IMR-90 (cell line): ENCODE measurements at regions not wholly inside any gene's neighbourhood (a gene's known extent, or its start where the extent isn't known, plus 50 kb on each side); places are given as distances from the start of the nearest gene placed in this dataset.

ENCODE experiments used
- ATAC-seq: fragments of 200-7000 bp; cut with Tn5 transposase; 2 replicates; pipeline ENCODE4 v1.9.1; 2020; ENCODE audit warnings: low read depth, mild to moderate bottlenecking, moderate library complexity
- BruUV-seq: library from RNA; stranded (reverse); fragments of 400-500 nt; replicated peaks from 2 replicates; lab custom pipeline; 2021; lab: Mats Ljungman, UMichigan
- CTCF ChIA-PET: fragments of 300-600 bp; formaldehyde crosslinking; extraction: SDS; loops from one replicate; lab custom pipeline; 2021; ENCODE audit warnings: antibody characterized with exemption; lab: Yijun Ruan, JAX
- POLR2A ChIA-PET: fragments of 300-600 bp; sonication (Branson Sonifier 250); formaldehyde crosslinking; loops from one replicate; lab custom pipeline; 2022; ENCODE audit warnings: antibody characterized with exemption; ENCODE audit not compliant: unreplicated experiment; lab: Charles Lee
- DNase-seq: peaks from one replicate; pipeline ENCODE4 v3.0.0; 2013
- H2AFZ ChIP-seq: replicated peaks from 2 replicates; pipeline ENCODE3; 2013; ENCODE audit warnings: low read length, mild to moderate bottlenecking; ENCODE audit not compliant: poor library complexity
- H2AK5ac ChIP-seq: 2 replicates; pipeline ENCODE4 v1.6.1; 2013; ENCODE audit warnings: low read depth, low read length, inconsistent platforms
- H2AK9ac ChIP-seq: replicated peaks from 2 replicates; pipeline ENCODE3; 2013; ENCODE audit warnings: mild to moderate bottlenecking, low read depth, low read length, moderate library complexity; ENCODE audit not compliant: poor library complexity
- H2BK120ac ChIP-seq: 2 replicates; pipeline ENCODE4 v1.6.1; 2013; ENCODE audit warnings: low read depth, low read length, inconsistent platforms
- H2BK15ac ChIP-seq: 3 replicates; pipeline ENCODE4 v1.6.1; 2013; ENCODE audit warnings: low read depth, low read length, inconsistent platforms
- H2BK20ac ChIP-seq: 2 replicates; pipeline ENCODE4 v1.6.1; 2013; ENCODE audit warnings: low read depth, mild to moderate bottlenecking, inconsistent platforms, low read length, moderate library complexity
- H2BK5ac ChIP-seq: 2 replicates; pipeline ENCODE4 v1.6.1; 2013; ENCODE audit warnings: mild to moderate bottlenecking, low read depth, low read length, inconsistent platforms; ENCODE audit not compliant: poor library complexity, severe bottlenecking
- H3K14ac ChIP-seq: replicated peaks from 2 replicates; pipeline ENCODE4 v1.6.1; 2013; ENCODE audit warnings: low read depth, low read length, inconsistent platforms
- H3K18ac ChIP-seq: 2 replicates; pipeline ENCODE4 v1.6.1; 2013; ENCODE audit warnings: low read depth, low read length, control low read depth
- H3K23ac ChIP-seq: 2 replicates; pipeline ENCODE4 v1.6.1; 2013; ENCODE audit warnings: low read depth, low read length, inconsistent platforms
- H3K27ac ChIP-seq: 2 replicates; pipeline ENCODE4 v1.5.1; 2013; ENCODE audit warnings: mild to moderate bottlenecking, control low read depth, low read length; ENCODE audit not compliant: insufficient read depth
- H3K27me3 ChIP-seq: 2 replicates; pipeline ENCODE4 v1.6.1; 2013; ENCODE audit warnings: low read length; ENCODE audit not compliant: control insufficient read depth, insufficient read depth
- H3K36me3 ChIP-seq: 2 replicates; pipeline ENCODE4 v1.6.1; 2013; ENCODE audit warnings: low read length, mixed read lengths; ENCODE audit not compliant: control insufficient read depth, insufficient read depth
- H3K4ac ChIP-seq: 2 replicates; pipeline ENCODE4 v1.6.1; 2013; ENCODE audit warnings: low read depth, low read length, inconsistent platforms
- H3K4me1 ChIP-seq: 2 replicates; pipeline ENCODE4 v1.6.1; 2013; ENCODE audit warnings: low read length, mixed read lengths; ENCODE audit not compliant: control insufficient read depth, insufficient read depth
- H3K4me2 ChIP-seq: 2 replicates; pipeline ENCODE4 v1.6.1; 2013; ENCODE audit warnings: low read depth, mild to moderate bottlenecking, control low read depth, low read length, moderate library complexity
- H3K4me3 ChIP-seq: 2 replicates; pipeline ENCODE4 v1.5.1; 2013; ENCODE audit warnings: low read depth, mild to moderate bottlenecking, control low read depth, low read length, moderate library complexity; ENCODE audit not compliant: insufficient read depth
- H3K56ac ChIP-seq: 2 replicates; pipeline ENCODE4 v1.6.1; 2013; ENCODE audit warnings: low read length, inconsistent platforms; ENCODE audit not compliant: insufficient read depth; ENCODE audit errors: extremely low read depth
- H3K79me1 ChIP-seq, 2 experiments: 2 replicates each; pipeline ENCODE4 v1.6.1; 2013; ENCODE audit warnings: low read length in 2 of 2, inconsistent platforms in 1 of 2, low read depth in 1 of 2
- H3K9ac ChIP-seq: 2 replicates; pipeline ENCODE4 v1.6.1; 2013; ENCODE audit warnings: low read depth, low read length, control low read depth
- H3K9me1 ChIP-seq: 2 replicates; pipeline ENCODE4 v1.6.1; 2013; ENCODE audit warnings: low read length, inconsistent platforms; ENCODE audit not compliant: insufficient read depth
- H3K9me3 ChIP-seq: 2 replicates; pipeline ENCODE4 v1.6.1; 2013; ENCODE audit warnings: low read length; ENCODE audit not compliant: control insufficient read depth, insufficient read depth
- H4K20me1 ChIP-seq: 2 replicates; pipeline ENCODE4 v1.6.1; 2013; ENCODE audit warnings: low read length, inconsistent platforms; ENCODE audit not compliant: insufficient read depth
- H4K5ac ChIP-seq: 2 replicates; pipeline ENCODE4 v1.6.1; 2013; ENCODE audit warnings: mild to moderate bottlenecking, low read depth, low read length, control low read depth
- H4K8ac ChIP-seq, 2 experiments: 2 replicates each; pipeline ENCODE4 v1.6.1; 2013; ENCODE audit warnings: low read depth in 2 of 2, low read length in 2 of 2, control low read depth in 1 of 2, inconsistent platforms in 1 of 2
- H4K91ac ChIP-seq: 2 replicates; pipeline ENCODE4 v1.6.1; 2013; ENCODE audit warnings: low read depth, low read length, inconsistent platforms; ENCODE audit not compliant: insufficient read depth
- BHLHE40 ChIP-seq: fragments of 150-350 bp; IDR thresholded peaks from 2 replicates; pipeline ENCODE4 v1.6.1; 2016; ENCODE audit warnings: mild to moderate bottlenecking, low read depth, low read length
- CEBPB ChIP-seq: IDR thresholded peaks from 2 replicates; pipeline ENCODE4 v1.6.1; 2012; ENCODE audit warnings: low read depth, low read length, improper control_type of control experiment
- CHD1 ChIP-seq: IDR thresholded peaks from 2 replicates; pipeline ENCODE4 v1.6.1; 2012; ENCODE audit warnings: low read depth, low read length, improper control_type of control experiment
- CTCF ChIP-seq: conservative IDR thresholded peaks from 2 replicates; pipeline ENCODE4 v1.5.1; 2012; ENCODE audit warnings: mild to moderate bottlenecking, low read depth, low read length, improper control_type of control experiment
- ELK1 ChIP-seq: fragments of 150-350 bp; IDR thresholded peaks from 2 replicates; pipeline ENCODE4 v1.6.1; 2016; ENCODE audit warnings: low read depth, mild to moderate bottlenecking, low read length, moderate library complexity, borderline replicate concordance
- FOS ChIP-seq: fragments of 150-350 bp; IDR thresholded peaks from 2 replicates; pipeline ENCODE4 v1.6.1; 2016; ENCODE audit warnings: low read depth, low read length
- MAFK ChIP-seq: IDR thresholded peaks from 2 replicates; pipeline ENCODE4 v1.6.1; 2012; ENCODE audit warnings: low read depth, low read length, improper control_type of control experiment
- MXI1 ChIP-seq: IDR thresholded peaks from 2 replicates; pipeline ENCODE4 v1.6.1; 2012; ENCODE audit warnings: low read depth, mild to moderate bottlenecking, low read length, moderate library complexity, borderline replicate concordance
- NFE2L2 ChIP-seq: fragments of 150-350 bp; IDR thresholded peaks from 2 replicates; pipeline ENCODE4 v1.6.1; 2016; ENCODE audit warnings: low read depth, mild to moderate bottlenecking, low read length
- POLR2A ChIP-seq: IDR thresholded peaks from 2 replicates; pipeline ENCODE4 v1.6.1; 2012; ENCODE audit warnings: mild to moderate bottlenecking, low read depth, low read length
- RCOR1 ChIP-seq: IDR thresholded peaks from 2 replicates; pipeline ENCODE4 v1.6.1; 2012; ENCODE audit warnings: mild to moderate bottlenecking, low read length, improper control_type of control experiment; ENCODE audit not compliant: insufficient replicate concordance
- SMC3 ChIP-seq: fragments of 150-350 bp; IDR thresholded peaks from 2 replicates; pipeline ENCODE4 v1.6.1; 2016; ENCODE audit warnings: low read depth, mild to moderate bottlenecking, antibody characterized with exemption, low read length, moderate library complexity
- WGBS, 2 experiments: methylation state at CpG; one replicate each; pipeline versions ENCODE4 v1.1.5 to v1.1.7; 2013; ENCODE audit warnings: missing lambda C conversion rate in 2 of 2; ENCODE audit not compliant: insufficient read length in 1 of 2; ENCODE audit errors: extremely low coverage in 2 of 2; 5-methylcytosine and 5-hydroxymethylcytosine counted together
- dilution Hi-C: fragments of 300-500 bp; cut with HindIII; formaldehyde crosslinking; loops from one replicate; pipeline ENCODE4 v1.14.3; 2018; ENCODE audit warnings: low sequenced_read_pairs; ENCODE audit not compliant: unreplicated experiment
- in situ Hi-C: fragments of 300-500 bp; cut with MboI; formaldehyde crosslinking; loops from 3 replicates; pipeline ENCODE4 v1.14.3; 2019; ENCODE audit warnings: low sequenced_read_pairs, inconsistent platforms, mixed read lengths
- intact Hi-C: fragments of 100-400 bp; cut with micrococcal nuclease; formaldehyde crosslinking; loops from 2 replicates; pipeline ENCODE4 v1.10.0; 2022
- TF ChIP-seq, protein P1 (sequence below): fragments of 150-350 bp; IDR thresholded peaks from 2 replicates; pipeline ENCODE4 v1.6.1; 2017; ENCODE audit warnings: mild to moderate bottlenecking, antibody characterized with exemption, low read length, low read depth

DNA sequence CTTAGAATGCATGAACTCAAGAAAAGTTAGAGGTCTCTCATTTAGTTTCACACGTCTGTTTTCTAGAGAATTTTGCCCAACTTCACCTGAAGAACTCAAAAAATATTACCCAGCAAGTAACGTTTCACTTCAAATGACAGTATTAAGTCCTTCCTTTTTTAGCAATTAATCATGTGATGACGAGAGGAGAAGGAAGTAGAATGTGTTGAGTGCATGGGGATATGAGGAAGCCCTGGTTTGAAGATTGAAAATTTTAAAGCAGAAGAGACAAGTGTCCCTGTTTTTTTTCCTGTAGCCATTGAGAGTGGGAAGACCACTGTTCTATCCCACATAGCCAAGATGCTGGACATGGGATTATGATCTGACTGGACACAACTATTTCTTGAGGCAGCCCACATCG lies 406.3 kb upstream of the CPEB2 start:
- POLR2A ChIA-PET = no interaction called here
- no TSS peak for BruUV-seq
- H2BK20ac ChIP-seq = no peak overlapping the region
- no CpG with 5 or more reads among the region's 4 CpGs for WGBS, 2 experiments
- CTCF ChIA-PET = no interaction called here
- H3K9ac ChIP-seq = no peak overlapping the region
- H3K4me3 ChIP-seq = no peak overlapping the region
- no peak overlapping the region for H2BK5ac ChIP-seq
- no peak overlapping the region for H4K91ac ChIP-seq
- H4K8ac ChIP-seq = no peak overlapping the region
- no peak overlapping the region for H3K27ac ChIP-seq
- no peak overlapping the region for H2BK120ac ChIP-seq
- H3K79me1 ChIP-seq = no peaks in the 10 kb centered on the region
- TF ChIP-seq CTCF (no peak), CEBPB (no peak), RCOR1 (no peak), NFE2L2 (no peak), SMC3 (no peak), BHLHE40 (no peak), CHD1 (no peak), ELK1 (no peak), MAFK (no peak), POLR2A (no peak), FOS (no peak), MXI1 (no peak)
- TF ChIP-seq, protein P1, sequence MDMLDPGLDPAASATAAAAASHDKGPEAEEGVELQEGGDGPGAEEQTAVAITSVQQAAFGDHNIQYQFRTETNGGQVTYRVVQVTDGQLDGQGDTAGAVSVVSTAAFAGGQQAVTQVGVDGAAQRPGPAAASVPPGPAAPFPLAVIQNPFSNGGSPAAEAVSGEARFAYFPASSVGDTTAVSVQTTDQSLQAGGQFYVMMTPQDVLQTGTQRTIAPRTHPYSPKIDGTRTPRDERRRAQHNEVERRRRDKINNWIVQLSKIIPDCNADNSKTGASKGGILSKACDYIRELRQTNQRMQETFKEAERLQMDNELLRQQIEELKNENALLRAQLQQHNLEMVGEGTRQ = no peak
- no peaks in the 10 kb centered on the region for H3K27me3 ChIP-seq
- H3K4ac ChIP-seq = no peak overlapping the region
- H3K9me3 ChIP-seq = no peaks in the 10 kb centered on the region; the same call in 1 of the 2 replicates
- intact Hi-C loops (no loop called here), in situ Hi-C loops (no loop called here), dilution Hi-C loops (no loop called here)
- no peaks in the 10 kb centered on the region for H3K4me1 ChIP-seq
- no peak overlapping the region for H3K23ac ChIP-seq
- no peaks in the 10 kb centered on the region for H3K36me3 ChIP-seq
- DNase-seq (no peak), ATAC-seq (no peak)
- no peak overlapping the region for H2AK9ac ChIP-seq
- H3K56ac ChIP-seq = no peak overlapping the region
- H2BK15ac ChIP-seq = no peak overlapping the region
- H4K20me1 ChIP-seq = no peaks in the 10 kb centered on the region
- no peak overlapping the region for H3K14ac ChIP-seq
- no peak overlapping the region for H2AFZ ChIP-seq
- H3K9me1 ChIP-seq = no peaks in the 10 kb centered on the region
- no peak overlapping the region for H2AK5ac ChIP-seq
- no peak overlapping the region for H3K4me2 ChIP-seq
- H3K18ac ChIP-seq = no peak overlapping the region
- no peak overlapping the region for H4K5ac ChIP-seq
